Heart right ventricle (tissue), 16 donors: ENCODE measurements at regions not wholly inside any gene's neighbourhood (a gene's known extent, or its start where the extent isn't known, plus 50 kb on each side); places are given as distances from the start of the nearest gene placed in this dataset.

Source experiments
- ATAC-seq, 8 donors: fragments of 200-7000 bp; cut with Tn5 transposase; one replicate each; pipeline ENCODE4 v1.9.1; 2020; ENCODE audit warnings: mild to moderate bottlenecking in 8 of 8, moderate library complexity in 8 of 8, moderate number of reproducible peaks in 1 of 8
- DNase-seq, 2 donors: peaks; one replicate each; pipeline ENCODE4 v3.0.0-alpha.2; 2020
- H3K27ac ChIP-seq, 10 donors: fragments of 200-600 bp; sonication (generic) in 2 of 10; one replicate each; pipeline versions ENCODE4 v1.5.0 to v1.8.0; 2020 to 2022; ENCODE audit warnings: mild to moderate bottlenecking in 3 of 10
- H3K27me3 ChIP-seq, 7 donors: fragments of 200-600 bp; one replicate each; pipeline ENCODE4 v1.8.0; 2021 to 2022; ENCODE audit warnings: mild to moderate bottlenecking in 2 of 7
- H3K36me3 ChIP-seq, 9 donors: fragments of 200-600 bp; sonication (generic) in 1 of 9; one replicate each; pipeline versions ENCODE4 v1.5.0 to v1.8.0; 2020 to 2022; ENCODE audit warnings: mild to moderate bottlenecking in 2 of 9
- H3K4me1 ChIP-seq, 9 donors: fragments of 200-600 bp; sonication (generic) in 1 of 9; one replicate each; pipeline versions ENCODE4 v1.5.0 to v1.8.0; 2020 to 2022; ENCODE audit warnings: mild to moderate bottlenecking in 4 of 9
- H3K4me3 ChIP-seq, 10 donors: fragments of 200-600 bp; sonication (generic) in 2 of 10; one replicate each; pipeline versions ENCODE4 v1.5.0 to v1.8.0; 2020 to 2022; ENCODE audit warnings: mild to moderate bottlenecking in 7 of 10, moderate library complexity in 2 of 10
- H3K9me3 ChIP-seq, 11 donors: fragments of 200-600 bp in 10 of 11; sonication (generic) in 2 of 11; one replicate each; pipeline versions ENCODE4 v1.5.0 to v1.8.0; 2013 to 2022; ENCODE audit warnings: mild to moderate bottlenecking in 2 of 11, control low read depth in 1 of 11, moderate library complexity in 1 of 11
- WGBS, 2 donors: extraction: QIAGEN DNeasy Blood & Tissue Kit; methylation state at CpG; one replicate each; pipeline ENCODE4 v1.1.7; 2013; ENCODE audit warnings: inconsistent platforms in 1 of 2; 5-methylcytosine and 5-hydroxymethylcytosine counted together
- intact Hi-C, 10 donors: fragments of 100-400 bp; cut with DNase I; formaldehyde crosslinking; loops; one replicate each; pipeline versions ENCODE4 v1.11.1 to v1.14.2; 2022
- TF ChIP-seq, protein P1 (sequence below), 9 donors: fragments of 200-600 bp; sonication (generic) in 2 of 9; IDR thresholded peaks; one replicate each; pipeline versions ENCODE4 v1.5.0 to v1.8.0; 2021 to 2022; ENCODE audit warnings: antibody characterized with exemption in 9 of 9, mild to moderate bottlenecking in 5 of 9, moderate library complexity in 1 of 9
- donor health status: Arrhythmogenic right ventricular cardiomyopathy.
- donor health status: ischemic (EF 13 %, LVEDD 7.1; RV severe dilation, severe dysfunction).
- donor health status: healthy with polysubstance abuse.
- donor health status: DM: no; HTN: yes; CAD: no.
- donor health status: DM: no; HTN: no; CAD: no.
- donor health status: ischemic (EF 25% LVEDD 6.9; RV normal size, moderate dysfunction).
- donor health status: ischemic (EF 25% LVEDD 5.7; RV mildly dilated, moderate dysfunction).
- donor health status: healthy.
- donor health status: DM: yes; HTN: yes; CAD: no.
- donor health status: Ischemic cardiomyopathy.
- donor health status: ischemic (EF 35%, LVEDD 5.7; RV mildly dilated, moderate dysfunction).
- donor health status: nonischemic (EF 11% LVEDD 7.7; RV severe dilation, severe dysfunction).
- donor health status: DM: yes; HTN: yes; CAD: no.
- donor health status: PGD.
- donor health status: ischemic (EF 29% LVEDD 5.4; RV normal size, mild dysfunction).
- donor health status: nonischemic (EF 23%, LVEDD 6.1; RV moderate dilation, normal function).

DNA sequence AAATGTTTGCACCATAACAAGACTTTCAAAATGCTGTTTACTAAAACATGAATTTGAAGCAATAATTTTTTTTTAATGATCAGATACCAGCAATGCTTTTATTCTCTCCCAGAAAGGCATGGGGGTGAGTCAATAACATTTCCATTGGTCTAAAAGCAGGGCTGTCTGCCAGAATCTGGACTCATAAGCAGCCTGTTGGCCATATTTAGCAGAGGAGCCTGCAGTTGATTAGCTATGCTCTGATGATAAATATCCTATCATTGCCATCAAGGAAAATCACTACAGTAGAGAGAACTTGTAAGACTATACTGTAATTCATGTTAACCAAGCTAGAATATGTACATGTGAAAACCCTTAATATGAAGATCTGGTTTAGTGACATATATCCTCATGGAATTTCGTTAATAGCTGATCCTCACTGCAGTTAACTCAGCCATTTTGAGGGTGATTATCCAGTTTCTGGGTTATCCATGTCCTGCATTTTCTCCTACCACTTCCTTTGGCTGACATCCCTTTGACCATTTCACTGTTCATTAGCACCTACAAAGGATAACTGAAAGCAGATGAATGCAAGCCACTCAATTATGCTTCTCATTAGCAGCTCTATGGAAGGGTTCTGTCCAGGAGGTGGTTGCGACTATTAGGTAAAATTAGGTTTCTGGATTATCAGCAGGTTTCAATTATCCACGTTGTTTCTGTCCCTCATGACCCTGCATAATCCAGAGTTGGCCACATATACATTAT, 72.9 kb upstream of the DIAPH2 start:
- WGBS, 2 donors: 50 to 54% methylated on average over 3 of the region's 3 CpGs
- Histone ChIP-seq H3K4me3 (no peak overlapping the region), H3K27ac (no peak overlapping the region), H3K27me3 (peaks cover 0 to 24% (median 0%) of the 10 kb centered on the region in 7 donors), H3K36me3 (no peaks in the 10 kb centered on the region), H3K4me1 (no peaks in the 10 kb centered on the region), H3K9me3 (no peaks in the 10 kb centered on the region)
- DNase-seq (no peak), ATAC-seq (no peak)
- TF ChIP-seq, protein P1, sequence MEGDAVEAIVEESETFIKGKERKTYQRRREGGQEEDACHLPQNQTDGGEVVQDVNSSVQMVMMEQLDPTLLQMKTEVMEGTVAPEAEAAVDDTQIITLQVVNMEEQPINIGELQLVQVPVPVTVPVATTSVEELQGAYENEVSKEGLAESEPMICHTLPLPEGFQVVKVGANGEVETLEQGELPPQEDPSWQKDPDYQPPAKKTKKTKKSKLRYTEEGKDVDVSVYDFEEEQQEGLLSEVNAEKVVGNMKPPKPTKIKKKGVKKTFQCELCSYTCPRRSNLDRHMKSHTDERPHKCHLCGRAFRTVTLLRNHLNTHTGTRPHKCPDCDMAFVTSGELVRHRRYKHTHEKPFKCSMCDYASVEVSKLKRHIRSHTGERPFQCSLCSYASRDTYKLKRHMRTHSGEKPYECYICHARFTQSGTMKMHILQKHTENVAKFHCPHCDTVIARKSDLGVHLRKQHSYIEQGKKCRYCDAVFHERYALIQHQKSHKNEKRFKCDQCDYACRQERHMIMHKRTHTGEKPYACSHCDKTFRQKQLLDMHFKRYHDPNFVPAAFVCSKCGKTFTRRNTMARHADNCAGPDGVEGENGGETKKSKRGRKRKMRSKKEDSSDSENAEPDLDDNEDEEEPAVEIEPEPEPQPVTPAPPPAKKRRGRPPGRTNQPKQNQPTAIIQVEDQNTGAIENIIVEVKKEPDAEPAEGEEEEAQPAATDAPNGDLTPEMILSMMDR (IDR thresholded peaks at IDR 0.05): no peak
- intact Hi-C loops: no loop called here

DNA sequence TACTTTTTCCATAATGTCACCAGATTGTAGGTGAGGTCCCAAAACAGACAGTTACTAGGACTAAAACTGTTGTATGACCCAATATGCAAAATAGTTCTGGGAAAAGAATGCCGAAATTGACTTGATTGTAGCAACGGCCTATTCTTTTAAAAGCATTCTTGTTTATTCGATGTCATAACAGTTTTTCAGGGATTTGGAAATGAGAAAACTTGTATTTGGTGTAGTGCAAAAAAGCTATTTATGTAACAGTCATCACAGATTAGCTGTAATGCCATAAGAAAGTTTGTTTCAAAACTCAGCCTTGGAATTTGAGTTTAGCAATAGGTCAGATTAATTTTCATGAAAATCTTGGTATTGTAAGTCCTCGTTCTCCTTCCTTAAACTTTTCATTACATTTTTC, 69.2 kb upstream of the DIAPH2 start:
- no peak for ATAC-seq
- DNase-seq: no peak
- intact Hi-C loops: no loop called here
- 87 to 89% methylated on average over 4 of the region's 4 CpGs for WGBS, 2 donors
- Histone ChIP-seq H3K9me3 (no peaks in the 10 kb centered on the region), H3K27me3 (peaks cover 0 to 20% (median 0%) of the 10 kb centered on the region in 7 donors), H3K4me3 (no peak overlapping the region), H3K27ac (no peak overlapping the region), H3K4me1 (no peaks in the 10 kb centered on the region), H3K36me3 (no peaks in the 10 kb centered on the region)
- TF ChIP-seq, protein P1 (IDR thresholded peaks at IDR 0.05): no peak

DNA sequence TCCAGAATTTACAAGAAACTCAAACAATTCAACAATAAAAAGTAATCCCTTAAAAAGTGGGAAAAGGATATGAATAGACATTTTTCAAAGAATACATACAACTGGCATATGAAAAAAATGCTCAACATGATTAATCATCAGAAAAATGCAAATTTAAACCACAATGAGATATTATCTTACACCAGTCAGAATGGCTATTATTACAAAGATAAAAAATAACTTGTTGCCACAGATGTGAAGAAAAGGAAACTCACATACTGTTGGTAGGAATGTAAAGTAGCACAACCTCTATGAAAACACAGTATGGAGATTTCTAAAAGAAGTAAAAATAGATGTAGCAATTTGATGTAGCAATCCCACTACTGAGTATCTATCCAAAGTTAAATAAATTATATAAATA, 65.1 kb upstream of the DIAPH2 start:
- Histone ChIP-seq H3K27me3 (peaks cover 0 to 13% (median 0%) of the 10 kb centered on the region in 7 donors), H3K27ac (no peak overlapping the region), H3K36me3 (no peaks in the 10 kb centered on the region), H3K9me3 (no peaks in the 10 kb centered on the region), H3K4me1 (no peaks in the 10 kb centered on the region), H3K4me3 (no peak overlapping the region)
- DNase-seq: no peak
- TF ChIP-seq, protein P1 (IDR thresholded peaks at IDR 0.05): no peak
- no peak for ATAC-seq
- intact Hi-C loops: no loop called here

DNA sequence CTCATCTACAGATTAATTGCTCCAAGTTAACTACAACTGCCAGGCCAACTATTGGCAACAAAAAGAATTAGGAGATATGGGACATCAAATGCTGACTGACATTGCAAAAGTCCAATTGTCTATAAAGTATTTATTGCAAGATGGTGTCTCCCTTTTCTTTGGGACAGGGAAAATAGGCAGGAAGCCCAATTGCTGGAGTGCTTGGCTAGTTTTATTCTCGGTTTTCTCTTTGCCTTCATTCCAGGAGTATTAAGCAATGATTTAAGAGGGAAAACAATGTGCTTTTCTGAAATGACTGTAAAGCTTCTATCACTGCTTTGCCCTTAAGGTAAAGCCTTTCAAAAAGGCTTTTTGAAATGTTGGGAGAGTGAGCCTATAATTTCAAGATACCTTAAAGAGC, 62.8 kb upstream of the DIAPH2 start:
- Histone ChIP-seq H3K27ac (no peak overlapping the region), H3K4me3 (no peak overlapping the region), H3K27me3 (peaks cover 0 to under 1% (median 0%) of the 10 kb centered on the region in 7 donors), H3K4me1 (no peaks in the 10 kb centered on the region), H3K9me3 (no peaks in the 10 kb centered on the region), H3K36me3 (no peaks in the 10 kb centered on the region)
- DNase-seq (no peak), ATAC-seq (no peak)
- intact Hi-C loops: no loop called here
- TF ChIP-seq, protein P1 (IDR thresholded peaks at IDR 0.05): no peak
- WGBS, 2 donors: 47 to 81% methylated on average over 1 of the region's 1 CpG
